ENCODE measurements at regions not wholly inside any gene's neighbourhood (a gene's known extent, or its start where the extent isn't known, plus 50 kb on each side); places are given as distances from the start of the nearest gene placed in this dataset.

DNA sequence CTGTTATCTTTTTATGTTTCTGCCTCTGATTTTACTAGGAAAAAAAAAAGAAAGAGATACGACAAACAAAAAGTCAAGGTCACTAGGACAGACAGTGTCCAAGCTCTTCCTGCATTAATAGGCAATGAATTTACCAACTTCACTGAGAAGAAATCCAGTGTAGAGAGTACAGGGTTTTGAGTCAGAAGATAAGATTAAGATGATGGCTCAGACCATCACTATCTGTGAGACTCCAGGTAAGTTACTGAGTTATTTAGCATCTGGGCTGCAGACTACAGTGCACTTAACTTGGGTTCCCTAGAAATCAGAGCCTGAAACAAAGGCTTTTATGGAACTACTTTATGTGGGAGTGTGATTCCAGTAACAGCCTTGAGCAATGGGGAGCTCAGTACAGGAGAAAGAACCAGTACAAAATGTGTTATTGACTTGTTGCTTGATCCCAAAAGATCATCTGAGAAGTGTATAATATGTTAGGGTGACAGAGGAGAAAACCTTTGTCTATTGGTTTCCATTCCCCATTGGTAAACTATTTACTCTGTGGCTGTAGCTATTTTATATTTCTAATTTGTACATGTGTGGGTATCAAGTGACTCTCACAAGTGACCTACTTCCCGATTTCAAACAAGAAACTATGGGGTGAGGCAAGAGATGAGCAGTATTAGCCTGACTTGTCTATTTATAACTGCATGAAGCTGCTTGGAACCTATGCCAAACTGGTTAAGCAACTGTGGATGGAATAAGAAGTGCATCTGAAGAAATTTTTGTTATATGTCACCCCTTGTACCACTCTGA, 395.8 kb downstream of the RAB38 start:
- H3K4me1 ChIP-seq (ENCODE audit: insufficient read depth), result no peaks in the 10 kb centered on the region
- H3K9me2 ChIP-seq (ENCODE audit: insufficient read depth), result 0 out of 2 replicates have a peak, but pooled peaks cover 4% of the 10 kb centered on the region
- no peak overlapping the region for H2AFZ ChIP-seq
- no peak overlapping the region for H3K27ac ChIP-seq (ENCODE audit: low read depth)
- H3K4me2 ChIP-seq, result no peak overlapping the region
- DNase-seq (ENCODE audit: low spot score), result no peak
- no peaks in the 10 kb centered on the region for H3K27me3 Mint-ChIP-seq (ENCODE audit: insufficient read depth, low read depth, poor library complexity)
- no peak overlapping the region for H3K27ac Mint-ChIP-seq
- H3K36me3 Mint-ChIP-seq (ENCODE audit: low read depth), result no peaks in the 10 kb centered on the region
- no peaks in the 10 kb centered on the region for H3K4me1 Mint-ChIP-seq
- H3K79me2 ChIP-seq (replicated peaks; ENCODE audit: insufficient read depth), result no peaks in the 10 kb centered on the region
- H3K4me3 Mint-ChIP-seq, result no peak overlapping the region
- H4K20me1 ChIP-seq (replicated peaks; ENCODE audit: insufficient read depth), result no peaks in the 10 kb centered on the region
- H3F3A ChIP-seq (replicated peaks; ENCODE audit: low read depth), result no peaks in the 10 kb centered on the region
- TF ChIP-seq, protein P1, sequence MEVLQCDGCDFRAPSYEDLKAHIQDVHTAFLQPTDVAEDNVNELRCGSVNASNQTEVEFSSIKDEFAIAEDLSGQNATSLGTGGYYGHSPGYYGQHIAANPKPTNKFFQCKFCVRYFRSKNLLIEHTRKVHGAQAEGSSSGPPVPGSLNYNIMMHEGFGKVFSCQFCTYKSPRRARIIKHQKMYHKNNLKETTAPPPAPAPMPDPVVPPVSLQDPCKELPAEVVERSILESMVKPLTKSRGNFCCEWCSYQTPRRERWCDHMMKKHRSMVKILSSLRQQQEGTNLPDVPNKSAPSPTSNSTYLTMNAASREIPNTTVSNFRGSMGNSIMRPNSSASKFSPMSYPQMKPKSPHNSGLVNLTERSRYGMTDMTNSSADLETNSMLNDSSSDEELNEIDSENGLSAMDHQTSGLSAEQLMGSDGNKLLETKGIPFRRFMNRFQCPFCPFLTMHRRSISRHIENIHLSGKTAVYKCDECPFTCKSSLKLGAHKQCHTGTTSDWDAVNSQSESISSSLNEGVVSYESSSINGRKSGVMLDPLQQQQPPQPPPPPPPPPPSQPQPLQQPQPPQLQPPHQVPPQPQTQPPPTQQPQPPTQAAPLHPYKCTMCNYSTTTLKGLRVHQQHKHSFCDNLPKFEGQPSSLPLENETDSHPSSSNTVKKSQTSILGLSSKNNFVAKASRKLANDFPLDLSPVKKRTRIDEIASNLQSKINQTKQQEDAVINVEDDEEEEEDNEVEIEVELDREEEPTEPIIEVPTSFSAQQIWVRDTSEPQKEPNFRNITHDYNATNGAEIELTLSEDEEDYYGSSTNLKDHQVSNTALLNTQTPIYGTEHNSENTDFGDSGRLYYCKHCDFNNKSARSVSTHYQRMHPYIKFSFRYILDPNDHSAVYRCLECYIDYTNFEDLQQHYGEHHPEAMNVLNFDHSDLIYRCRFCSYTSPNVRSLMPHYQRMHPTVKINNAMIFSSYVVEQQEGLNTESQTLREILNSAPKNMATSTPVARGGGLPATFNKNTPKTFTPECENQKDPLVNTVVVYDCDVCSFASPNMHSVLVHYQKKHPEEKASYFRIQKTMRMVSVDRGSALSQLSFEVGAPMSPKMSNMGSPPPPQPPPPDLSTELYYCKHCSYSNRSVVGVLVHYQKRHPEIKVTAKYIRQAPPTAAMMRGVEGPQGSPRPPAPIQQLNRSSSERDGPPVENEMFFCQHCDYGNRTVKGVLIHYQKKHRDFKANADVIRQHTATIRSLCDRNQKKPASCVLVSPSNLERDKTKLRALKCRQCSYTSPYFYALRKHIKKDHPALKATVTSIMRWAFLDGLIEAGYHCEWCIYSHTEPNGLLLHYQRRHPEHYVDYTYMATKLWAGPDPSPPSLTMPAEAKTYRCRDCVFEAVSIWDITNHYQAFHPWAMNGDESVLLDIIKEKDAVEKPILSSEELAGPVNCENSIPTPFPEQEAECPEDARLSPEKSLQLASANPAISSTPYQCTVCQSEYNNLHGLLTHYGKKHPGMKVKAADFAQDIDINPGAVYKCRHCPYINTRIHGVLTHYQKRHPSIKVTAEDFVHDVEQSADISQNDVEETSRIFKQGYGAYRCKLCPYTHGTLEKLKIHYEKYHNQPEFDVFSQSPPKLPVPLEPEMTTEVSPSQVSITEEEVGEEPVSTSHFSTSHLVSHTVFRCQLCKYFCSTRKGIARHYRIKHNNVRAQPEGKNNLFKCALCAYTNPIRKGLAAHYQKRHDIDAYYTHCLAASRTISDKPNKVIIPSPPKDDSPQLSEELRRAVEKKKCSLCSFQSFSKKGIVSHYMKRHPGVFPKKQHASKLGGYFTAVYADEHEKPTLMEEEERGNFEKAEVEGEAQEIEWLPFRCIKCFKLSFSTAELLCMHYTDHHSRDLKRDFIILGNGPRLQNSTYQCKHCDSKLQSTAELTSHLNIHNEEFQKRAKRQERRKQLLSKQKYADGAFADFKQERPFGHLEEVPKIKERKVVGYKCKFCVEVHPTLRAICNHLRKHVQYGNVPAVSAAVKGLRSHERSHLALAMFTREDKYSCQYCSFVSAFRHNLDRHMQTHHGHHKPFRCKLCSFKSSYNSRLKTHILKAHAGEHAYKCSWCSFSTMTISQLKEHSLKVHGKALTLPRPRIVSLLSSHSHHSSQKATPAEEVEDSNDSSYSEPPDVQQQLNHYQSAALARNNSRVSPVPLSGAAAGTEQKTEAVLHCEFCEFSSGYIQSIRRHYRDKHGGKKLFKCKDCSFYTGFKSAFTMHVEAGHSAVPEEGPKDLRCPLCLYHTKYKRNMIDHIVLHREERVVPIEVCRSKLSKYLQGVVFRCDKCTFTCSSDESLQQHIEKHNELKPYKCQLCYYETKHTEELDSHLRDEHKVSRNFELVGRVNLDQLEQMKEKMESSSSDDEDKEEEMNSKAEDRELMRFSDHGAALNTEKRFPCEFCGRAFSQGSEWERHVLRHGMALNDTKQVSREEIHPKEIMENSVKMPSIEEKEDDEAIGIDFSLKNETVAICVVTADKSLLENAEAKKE (CRISPR knock-in tag; IDR thresholded peaks at IDR 0.05), result no peak
- TF ChIP-seq JUNB (IDR thresholded peaks at IDR 0.05; ENCODE audit: unreplicated experiment) (no peak), CREB1 (CRISPR knock-in tag; IDR thresholded peaks at IDR 0.05; ENCODE audit: low read depth) (no peak), STAT1 (IDR thresholded peaks at IDR 0.05; ENCODE audit: unreplicated experiment) (no peak), ZNF114 (CRISPR knock-in tag; IDR thresholded peaks at IDR 0.05) (no peak)
- no peak overlapping the region for H3K4me3 ChIP-seq
- H3K36me3 ChIP-seq (ENCODE audit: insufficient read depth), result no peaks in the 10 kb centered on the region
- H3K27me3 ChIP-seq (ENCODE audit: insufficient read depth), result no peaks in the 10 kb centered on the region
- ATAC-seq, result no peak
- peaks cover 4% of the 10 kb centered on the region; the same call in 2 of the 3 replicates for H3K9me3 Mint-ChIP-seq

DNA sequence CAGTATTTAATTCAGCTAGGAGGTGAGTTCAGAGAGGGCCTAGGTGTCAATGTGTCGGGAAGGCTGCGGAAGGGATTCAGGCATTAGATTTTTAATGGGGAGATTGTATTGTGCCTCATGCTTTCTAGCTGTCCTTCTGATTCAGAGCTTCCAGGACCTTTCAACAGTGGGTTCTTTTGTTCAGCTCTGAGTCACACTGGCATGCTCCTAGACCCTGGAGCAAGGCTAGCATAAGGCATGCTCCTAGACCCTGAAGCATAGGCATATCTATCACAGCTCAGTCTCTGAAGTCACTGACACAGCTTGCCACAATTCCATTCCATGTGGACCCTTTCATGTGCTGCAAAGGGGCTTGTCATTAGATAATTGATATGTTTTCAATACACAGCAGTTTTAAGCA, 396.9 kb downstream of the RAB38 start:
- no peaks in the 10 kb centered on the region for H3K9me3 Mint-ChIP-seq
- Histone ChIP-seq H3K27ac (ENCODE audit: low read depth) (no peak overlapping the region), H3K4me2 (no peak overlapping the region), H4K20me1 (replicated peaks; ENCODE audit: insufficient read depth) (no peaks in the 10 kb centered on the region), H3K4me3 (no peak overlapping the region), H2AFZ (no peak overlapping the region), H3K79me2 (replicated peaks; ENCODE audit: insufficient read depth) (no peaks in the 10 kb centered on the region), H3F3A (replicated peaks; ENCODE audit: low read depth) (no peaks in the 10 kb centered on the region), H3K27me3 (ENCODE audit: insufficient read depth) (no peaks in the 10 kb centered on the region), H3K4me1 (ENCODE audit: insufficient read depth) (no peaks in the 10 kb centered on the region), H3K9me2 (ENCODE audit: insufficient read depth) (0 out of 2 replicates have a peak, but pooled peaks cover 4% of the 10 kb centered on the region), H3K36me3 (ENCODE audit: insufficient read depth) (no peaks in the 10 kb centered on the region)
- H3K4me1 Mint-ChIP-seq, result no peaks in the 10 kb centered on the region
- no peak overlapping the region for H3K27ac Mint-ChIP-seq
- H3K4me3 Mint-ChIP-seq, result no peak overlapping the region
- H3K27me3 Mint-ChIP-seq (ENCODE audit: insufficient read depth, low read depth, poor library complexity), result no peaks in the 10 kb centered on the region
- no peaks in the 10 kb centered on the region for H3K36me3 Mint-ChIP-seq (ENCODE audit: low read depth)
- no peak for DNase-seq (ENCODE audit: low spot score)
- no peak for ATAC-seq
- no peak for TF ChIP-seq ZNF114 (CRISPR knock-in tag; IDR thresholded peaks at IDR 0.05)
- TF ChIP-seq NANOG (IDR thresholded peaks at IDR 0.05; ENCODE audit: borderline replicate concordance), result no peak
- TF ChIP-seq, protein P2, sequence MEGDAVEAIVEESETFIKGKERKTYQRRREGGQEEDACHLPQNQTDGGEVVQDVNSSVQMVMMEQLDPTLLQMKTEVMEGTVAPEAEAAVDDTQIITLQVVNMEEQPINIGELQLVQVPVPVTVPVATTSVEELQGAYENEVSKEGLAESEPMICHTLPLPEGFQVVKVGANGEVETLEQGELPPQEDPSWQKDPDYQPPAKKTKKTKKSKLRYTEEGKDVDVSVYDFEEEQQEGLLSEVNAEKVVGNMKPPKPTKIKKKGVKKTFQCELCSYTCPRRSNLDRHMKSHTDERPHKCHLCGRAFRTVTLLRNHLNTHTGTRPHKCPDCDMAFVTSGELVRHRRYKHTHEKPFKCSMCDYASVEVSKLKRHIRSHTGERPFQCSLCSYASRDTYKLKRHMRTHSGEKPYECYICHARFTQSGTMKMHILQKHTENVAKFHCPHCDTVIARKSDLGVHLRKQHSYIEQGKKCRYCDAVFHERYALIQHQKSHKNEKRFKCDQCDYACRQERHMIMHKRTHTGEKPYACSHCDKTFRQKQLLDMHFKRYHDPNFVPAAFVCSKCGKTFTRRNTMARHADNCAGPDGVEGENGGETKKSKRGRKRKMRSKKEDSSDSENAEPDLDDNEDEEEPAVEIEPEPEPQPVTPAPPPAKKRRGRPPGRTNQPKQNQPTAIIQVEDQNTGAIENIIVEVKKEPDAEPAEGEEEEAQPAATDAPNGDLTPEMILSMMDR (conservative IDR thresholded peaks at IDR 0.05; ENCODE audit: low read depth in 2 of 2), result no peak
- TF ChIP-seq POLR2AphosphoS5 (IDR thresholded peaks at IDR 0.05; ENCODE audit: low read depth), result no peak
- TF ChIP-seq CREB1 (CRISPR knock-in tag; IDR thresholded peaks at IDR 0.05; ENCODE audit: low read depth), result no peak

Measured in GM23338 (cell line).